HuH-7.5 (cell line): ENCODE measurements at regions not wholly inside any gene's neighbourhood (a gene's known extent, or its start where the extent isn't known, plus 50 kb on each side); places are given as distances from the start of the nearest gene placed in this dataset.
A peak's percentile ranks its signal among the peaks of the same experiment; 100 is the strongest.

Source experiments
- DNase-seq: peaks from one replicate; pipeline ENCODE4 v3.0.0; 2011; ENCODE audit warnings: low spot score

DNA sequence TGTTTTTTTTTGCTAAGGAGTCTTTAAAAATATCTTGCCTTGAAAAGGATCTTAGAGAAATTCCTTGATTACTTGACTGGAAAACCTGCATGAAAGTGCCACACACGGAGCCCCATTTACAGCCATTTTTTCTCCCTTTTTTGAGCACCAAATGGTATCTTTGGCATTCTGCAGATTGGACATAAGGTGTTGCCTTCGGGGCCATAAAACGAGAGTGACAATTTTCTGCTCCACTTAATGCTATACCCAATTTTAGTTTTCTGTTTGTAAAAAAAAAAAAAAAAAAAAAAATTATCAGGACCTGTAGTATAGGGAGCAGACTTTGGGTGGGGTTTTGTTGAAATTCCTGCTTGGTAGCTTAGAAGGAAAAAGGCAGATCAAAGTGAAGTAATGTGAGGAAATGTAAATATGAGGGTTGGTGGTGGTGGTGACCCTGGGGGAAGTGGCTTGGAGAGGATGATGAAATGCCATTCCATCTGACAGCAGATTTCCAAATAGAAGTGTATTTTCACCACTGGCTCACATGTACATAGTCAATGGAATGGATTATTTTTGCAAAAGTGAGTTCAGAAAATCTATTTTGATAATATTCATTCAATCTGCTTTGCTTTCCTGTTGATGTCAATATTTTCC lies 212.1 kb upstream of the SOX4 start:
- DNase-seq: peak; percentile 57

DNA sequence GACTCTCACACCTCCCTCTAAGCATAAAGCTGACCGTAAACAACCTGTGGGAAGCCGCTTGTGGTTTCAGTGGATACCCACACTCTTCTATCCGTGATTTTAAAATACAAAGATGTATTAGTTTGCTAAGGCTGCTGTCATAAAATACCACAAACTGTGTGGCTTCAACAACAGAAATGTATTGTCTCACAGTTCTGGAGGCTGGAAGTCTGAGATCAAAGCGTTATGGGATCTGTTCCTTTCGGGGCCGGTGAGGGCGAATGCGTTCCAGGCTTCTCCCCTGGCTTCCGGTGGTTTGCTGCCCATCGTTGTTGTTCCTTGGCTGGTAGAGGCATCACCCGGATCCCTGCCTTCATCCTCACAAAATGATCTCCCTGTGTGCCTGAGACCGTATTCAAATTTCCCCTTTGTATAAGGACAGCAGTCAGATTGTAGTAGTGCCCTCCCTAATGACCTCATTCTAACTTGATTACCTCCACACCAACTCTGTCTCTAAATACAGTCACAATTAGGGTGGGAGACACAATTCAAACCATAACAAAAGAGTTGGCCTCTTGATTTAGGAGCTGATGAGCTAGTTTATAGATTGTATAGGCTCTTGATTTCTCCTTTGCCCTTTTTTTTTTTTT lies 210.6 kb upstream of the SOX4 start:
- DNase-seq: no peak

DNA sequence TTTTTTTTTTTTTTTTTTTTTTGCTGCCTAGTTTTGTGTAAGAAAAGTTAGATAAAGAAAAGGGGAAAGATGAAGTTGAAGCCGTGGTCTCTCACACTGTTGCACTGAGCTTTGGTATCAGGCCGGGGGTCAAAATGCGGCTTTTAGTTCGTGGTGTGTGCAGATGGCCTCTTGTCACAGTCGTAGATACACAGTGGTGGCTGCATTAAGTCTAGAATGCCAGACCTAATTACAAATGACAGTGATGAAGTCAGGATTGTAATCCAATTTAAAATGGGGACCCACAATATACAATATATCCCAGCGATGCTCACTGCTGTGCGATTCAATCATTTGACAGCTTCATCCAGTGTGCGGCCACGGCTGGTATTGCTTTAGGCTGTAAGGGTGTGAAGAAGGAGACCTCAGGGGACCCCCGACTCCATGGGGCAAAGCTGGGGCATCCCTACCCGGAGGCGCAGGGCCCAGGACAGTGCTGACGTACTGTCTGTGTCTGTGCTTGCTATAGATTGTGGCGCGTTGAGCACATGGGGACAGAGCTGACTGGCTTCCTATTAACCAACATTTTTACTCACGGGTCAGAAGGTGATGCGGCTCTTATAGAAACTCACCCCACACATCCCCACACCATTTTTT lies 210.0 kb upstream of the SOX4 start:
- DNase-seq: no peak

DNA sequence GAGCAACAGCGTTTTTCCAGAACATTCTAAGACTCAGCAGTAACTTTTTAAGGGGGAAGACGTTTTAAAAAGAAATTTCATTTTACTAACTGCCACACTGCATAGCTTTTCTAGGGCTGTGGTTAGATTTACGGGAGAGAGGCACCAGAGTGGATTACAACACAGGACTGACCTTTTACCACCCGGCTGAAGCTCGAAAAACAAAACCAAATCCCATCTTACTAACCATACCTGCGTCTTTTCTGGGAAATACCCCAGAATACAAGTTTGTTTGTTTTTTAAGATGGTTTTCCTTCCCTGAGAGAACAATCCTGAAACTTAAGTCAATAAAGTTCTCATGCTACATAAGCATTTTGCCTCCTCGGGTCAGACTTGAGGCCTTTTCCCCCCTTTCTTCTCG lies 209.3 kb upstream of the SOX4 start:
- DNase-seq: no peak

DNA sequence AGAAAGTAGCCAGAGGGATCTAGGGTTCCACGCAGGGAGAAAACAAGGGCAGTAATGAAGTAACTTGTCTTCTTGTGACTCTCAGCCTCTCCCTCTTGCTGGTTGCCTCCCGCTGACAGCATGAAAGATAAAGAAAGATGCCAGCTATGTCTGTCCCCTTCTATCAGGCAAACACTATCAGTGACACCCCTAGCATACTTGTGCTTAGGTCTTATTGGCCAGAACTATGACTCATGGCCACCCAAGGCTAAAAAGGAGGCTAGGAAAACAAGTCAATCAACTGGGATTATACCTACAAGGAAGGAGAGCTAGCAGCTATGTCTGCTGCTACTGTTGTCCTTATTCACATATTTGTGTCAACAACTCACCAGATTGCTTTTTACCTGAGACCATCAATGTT lies 206.8 kb upstream of the SOX4 start:
- DNase-seq: no peak

DNA sequence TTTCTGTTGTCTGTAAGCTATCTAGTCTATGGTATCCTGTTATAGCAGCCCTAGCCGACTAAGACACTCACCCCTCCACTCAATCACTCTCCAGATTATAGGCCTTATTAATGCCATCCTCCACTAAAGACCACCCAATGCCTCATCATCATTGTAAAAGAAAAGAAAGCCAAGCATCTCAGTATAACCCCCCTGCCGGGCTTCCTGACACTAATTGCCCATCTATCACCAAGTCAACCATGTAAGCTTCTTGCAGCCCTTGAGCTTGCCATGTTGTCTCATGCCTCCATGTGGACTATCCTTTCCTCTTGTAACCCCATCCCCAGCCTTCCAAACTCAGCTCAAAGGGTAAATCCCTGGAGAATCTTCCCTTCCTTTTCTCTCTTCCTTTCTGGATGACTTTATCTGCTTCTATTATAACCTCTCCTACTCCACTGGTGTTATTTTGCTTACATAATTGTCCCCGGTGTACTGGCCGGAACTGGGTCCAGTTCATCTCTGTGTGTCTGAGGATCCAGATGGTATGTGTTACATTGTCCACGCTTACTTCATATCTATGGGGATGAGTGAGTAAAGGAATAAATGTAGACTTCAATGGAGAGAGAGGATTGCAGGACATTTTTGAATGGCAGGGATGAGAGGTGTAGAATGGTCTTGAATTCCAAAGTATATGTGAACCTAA lies 202.9 kb upstream of the SOX4 start:
- DNase-seq: no peak

DNA sequence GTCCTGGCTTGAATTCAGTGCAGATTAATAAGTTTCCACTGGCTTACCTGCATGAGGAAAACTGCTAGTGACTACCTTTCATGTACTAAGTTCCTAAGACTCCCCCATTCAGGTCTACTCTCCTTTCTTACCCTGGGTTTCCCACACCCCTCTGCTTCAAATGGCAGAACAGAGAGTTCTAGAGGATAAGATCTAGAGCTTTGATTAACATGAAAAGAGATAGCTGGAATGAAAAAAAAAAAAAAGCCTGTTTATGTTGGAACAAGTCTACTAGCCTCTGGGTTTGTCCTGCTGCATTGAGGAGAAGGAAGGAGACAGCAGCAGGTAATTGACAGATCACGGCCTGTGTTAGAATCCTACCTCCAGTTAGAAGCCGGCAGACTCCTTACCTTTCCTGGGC lies 201.4 kb upstream of the SOX4 start:
- DNase-seq: no peak

DNA sequence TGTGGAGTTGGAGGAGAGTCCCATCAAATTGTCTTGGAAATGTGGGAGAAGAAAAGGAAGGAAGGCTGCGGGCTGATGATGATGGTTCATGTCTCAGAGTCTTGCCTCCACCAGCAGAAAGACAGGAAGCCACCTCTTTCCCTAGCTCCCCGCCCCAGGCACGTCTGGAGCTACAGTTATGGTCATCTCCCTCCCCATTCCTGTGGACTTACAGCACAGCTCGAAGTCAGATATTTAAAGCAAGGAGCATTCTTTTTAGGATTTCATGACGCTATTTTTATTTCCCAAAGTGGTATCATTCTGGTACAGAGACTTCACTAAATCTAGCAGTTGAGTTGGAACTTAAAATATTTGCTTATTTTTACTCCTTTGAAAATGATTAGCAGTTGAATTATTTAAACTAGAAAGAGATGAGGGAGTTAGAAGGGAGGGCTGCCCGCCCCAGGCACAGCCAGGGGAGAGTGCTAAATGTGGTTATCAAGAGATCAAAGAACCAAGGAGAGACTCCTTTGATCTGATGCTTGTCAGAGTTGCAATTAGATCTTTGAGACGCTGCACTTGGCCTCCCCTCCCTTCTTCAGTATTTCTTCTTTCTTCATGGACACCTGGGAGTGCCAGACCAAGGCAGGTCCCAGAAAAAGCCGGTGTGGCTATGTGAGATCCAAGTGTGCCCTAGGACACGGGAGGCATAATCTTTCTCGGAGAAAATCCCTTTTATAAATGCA lies 199.9 kb upstream of the SOX4 start:
- DNase-seq: no peak

DNA sequence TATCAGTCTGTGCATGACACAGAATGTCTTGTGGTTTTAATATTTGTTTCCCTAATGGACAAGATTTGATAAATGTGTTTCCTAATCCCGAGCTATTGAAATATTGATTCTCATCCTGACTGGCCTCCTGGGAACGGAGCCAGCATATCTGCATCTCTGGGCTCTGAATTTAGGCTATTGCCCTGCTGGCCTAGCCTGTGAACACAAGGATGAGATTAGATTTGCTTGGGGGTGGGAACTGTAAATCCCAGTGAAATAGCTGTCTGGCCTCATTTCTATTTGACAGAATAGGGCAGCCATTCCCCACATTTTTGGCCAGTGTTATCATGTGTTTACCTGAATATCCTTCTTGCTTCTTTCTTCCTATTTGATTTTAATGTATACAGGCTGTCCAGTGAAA lies 198.4 kb upstream of the SOX4 start:
- no peak for DNase-seq

DNA sequence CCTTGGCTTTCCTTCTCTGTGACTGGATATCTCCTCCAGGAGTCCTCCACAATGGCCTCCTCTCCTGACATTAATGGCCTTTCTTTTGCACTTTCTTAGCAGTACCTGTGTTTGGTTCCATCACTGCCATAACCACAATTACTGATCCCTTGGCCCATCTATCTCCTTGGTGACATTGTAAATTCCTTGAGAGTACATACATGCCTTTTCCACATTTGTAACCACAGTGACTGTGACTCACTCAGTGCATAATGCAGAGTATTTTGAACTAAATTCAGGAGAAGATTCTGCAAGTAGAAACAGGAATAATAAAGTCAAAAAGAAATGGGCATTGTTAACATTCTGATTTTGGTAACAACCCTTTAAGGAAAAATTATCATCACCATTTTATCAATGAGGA lies 197.2 kb upstream of the SOX4 start:
- no peak for DNase-seq

DNA sequence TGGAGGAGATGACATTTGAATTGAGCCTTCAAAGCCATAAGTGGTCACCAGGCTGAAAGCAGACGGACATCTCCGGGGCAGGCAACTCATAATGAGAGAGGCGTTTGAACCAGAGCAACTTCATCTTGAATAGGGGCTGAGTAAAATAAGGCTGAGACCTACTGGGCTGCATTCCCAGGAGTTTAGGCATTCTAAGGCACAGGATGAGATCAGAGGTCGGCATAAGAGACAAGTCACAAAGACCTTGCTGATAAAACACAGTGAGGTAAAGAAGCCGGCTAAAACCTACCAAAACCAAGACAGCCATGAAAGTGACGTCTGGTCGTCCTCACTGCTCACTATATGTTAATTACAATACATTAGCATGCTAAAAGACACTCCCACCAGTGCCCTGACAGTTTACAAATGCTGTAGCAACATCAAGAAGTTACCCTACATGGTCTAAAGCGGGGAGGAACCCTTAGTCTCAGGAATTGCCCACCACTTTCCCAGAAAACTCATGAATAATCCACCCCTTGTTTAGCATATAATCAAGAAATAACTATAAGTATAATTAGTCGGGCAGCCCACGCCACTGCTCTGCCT lies 194.7 kb upstream of the SOX4 start:
- no peak for DNase-seq

DNA sequence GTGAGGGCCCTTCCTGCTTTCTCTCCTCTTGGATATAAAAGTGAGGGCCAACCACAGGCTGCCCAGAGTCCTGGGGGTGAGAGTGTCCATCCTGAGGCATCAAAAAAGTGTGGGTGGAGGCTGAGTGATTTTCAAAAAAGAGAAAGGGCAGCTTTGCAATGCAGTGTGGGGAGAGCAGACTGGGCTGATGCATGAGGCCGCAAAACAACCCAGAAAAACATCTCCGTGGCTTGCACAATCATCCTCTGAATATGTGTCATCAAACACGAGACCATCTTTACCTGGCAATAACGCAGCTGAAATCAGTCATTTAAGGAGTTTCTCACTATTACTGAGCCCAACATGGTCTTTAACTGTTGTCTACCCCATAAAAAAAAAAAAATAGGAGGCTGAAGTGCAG lies 191.2 kb upstream of the SOX4 start:
- DNase-seq: no peak

DNA sequence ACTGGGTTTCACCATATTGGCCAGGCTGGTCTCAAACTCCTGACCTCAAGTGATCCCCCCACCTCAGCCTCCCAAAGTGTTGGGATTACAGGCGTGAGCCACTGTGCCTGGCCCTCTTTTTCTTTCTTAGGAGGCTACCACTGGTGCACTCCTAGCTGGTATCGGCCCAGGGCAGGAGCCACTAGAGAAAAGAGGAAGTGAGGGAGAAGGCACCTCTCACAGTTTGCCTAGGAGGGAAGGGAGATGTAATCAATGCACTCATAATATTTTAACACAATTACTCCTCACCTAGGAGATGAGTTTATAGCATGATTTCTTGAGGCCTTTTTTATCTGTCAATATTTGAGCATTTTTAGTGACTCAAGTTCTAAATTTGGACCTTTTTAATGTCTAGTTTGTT lies 189.0 kb upstream of the SOX4 start:
- DNase-seq: no peak

DNA sequence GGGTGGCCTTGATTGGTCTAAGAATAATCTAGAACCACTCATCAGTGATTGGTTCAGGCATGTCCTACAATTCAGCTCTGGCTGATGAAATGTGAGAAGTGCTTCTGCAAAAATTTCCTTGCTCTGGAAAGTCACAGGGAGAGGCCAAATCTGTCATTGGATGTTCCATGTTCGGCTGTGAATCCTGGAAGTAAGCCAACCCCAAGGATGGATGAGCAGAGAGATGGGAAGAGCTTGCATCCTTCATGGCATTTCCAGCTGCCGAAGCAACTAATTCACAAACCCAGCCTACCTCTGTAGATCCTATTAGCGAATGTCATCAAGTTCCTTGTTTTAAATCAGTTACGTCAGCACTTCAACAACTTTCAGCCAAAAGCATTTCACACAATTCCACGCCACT lies 187.2 kb upstream of the SOX4 start:
- no peak for DNase-seq

DNA sequence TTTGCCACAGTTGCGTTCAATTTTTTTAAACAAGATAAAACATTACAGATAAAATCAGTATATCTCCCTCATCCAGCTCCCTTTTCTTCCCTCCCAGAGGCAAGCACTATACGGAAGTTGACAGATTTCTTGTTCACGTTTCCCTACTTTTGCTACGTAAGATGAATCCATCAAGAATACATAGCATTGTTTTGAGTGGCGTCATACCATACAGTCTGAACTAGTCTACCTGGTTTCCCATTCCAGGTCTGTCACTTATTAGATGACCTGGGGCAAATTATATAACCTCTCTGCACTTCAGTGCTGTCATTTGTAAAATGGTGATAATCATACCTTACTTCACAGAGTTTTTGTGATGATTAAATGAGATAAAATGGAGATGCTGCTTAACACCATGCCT lies 184.3 kb upstream of the SOX4 start:
- DNase-seq: no peak

DNA sequence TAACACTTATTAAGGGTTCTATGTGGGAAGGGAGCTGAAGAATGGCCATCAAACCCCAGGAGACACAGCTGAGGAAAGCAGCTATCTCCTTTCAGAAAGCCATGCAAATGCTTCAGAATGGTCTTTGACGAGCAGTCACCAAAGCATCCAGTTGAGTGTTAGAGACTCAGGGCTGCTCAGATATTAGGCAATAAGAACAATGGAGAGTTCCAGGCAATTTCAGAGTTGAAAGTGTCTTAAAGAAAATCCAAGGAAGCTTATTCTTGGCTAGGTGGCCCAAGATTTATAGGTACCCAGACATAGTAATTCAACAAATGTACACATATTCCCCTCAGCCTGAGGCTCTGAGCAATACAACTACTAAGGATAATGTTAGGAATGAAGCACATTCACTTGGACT lies 180.1 kb upstream of the SOX4 start:
- no peak for DNase-seq

DNA sequence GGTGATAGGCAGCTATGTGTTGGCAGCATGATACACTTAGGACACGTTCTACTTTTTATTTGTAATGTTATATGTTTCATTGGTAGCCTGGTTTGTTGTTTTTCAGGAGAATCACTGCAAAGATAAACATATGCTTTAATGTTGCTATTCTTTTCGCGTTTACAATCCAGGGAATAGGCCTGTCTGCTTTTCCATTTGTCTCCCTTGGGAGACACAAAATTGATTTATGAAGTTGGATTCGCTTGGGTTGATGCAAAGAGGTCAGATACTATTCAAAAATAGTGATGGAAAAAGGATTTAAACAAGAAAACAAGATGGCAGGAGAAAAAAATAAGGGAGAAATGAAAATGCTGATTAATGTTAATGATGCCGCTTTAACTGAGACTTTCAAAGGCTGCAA lies 179.5 kb upstream of the SOX4 start:
- no peak for DNase-seq

DNA sequence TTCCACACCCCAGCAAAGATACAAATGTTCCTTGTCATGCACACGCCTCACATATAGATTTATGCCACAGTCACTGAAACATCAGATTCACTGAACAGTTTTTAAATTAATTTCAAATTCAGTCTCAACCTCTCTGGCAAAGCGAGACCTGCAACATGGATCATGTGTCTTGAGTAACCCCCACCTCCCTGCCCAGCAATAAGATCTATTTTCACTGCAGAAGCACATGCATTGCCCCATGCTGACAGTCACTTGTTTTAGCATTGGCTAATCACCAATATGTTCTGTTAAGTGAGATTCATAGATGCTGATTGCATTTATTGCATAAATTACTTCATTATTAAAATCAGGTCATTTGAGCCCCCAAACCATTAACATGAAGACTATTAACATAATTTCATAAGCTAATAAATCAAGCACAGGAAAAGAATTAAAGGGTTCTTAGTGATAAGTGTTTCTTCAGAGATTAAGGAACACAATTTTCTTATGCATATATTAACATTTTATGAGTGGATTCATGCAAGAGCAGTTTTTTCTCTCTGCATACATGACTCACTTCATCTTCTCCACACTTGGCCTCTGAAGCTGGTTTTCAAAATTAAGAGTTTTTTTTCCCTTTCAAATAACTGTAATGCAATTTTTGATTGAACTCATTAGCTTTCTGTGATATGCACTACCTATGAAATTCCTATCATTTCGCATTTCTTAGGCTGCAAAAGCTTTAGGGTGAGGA lies 173.2 kb upstream of the SOX4 start:
- no peak for DNase-seq

DNA sequence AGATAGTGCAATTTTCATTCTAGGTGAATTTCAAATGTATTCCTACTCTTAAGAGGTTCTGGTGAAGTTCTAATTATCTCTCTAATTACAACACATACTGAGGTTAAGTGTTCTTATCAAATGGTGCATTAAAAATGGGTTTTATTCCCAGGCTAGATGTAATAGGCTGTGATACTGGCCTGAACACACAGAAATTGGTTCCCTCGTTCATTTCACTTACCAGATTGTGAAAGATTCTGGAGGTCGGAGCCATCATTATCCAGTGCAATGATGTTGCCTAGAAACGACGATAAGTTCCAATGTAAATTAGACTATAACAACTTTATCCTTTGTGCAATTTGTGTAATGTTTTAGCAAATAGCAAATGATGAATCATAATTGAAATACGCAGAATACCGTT lies 172.6 kb upstream of the SOX4 start:
- no peak for DNase-seq

DNA sequence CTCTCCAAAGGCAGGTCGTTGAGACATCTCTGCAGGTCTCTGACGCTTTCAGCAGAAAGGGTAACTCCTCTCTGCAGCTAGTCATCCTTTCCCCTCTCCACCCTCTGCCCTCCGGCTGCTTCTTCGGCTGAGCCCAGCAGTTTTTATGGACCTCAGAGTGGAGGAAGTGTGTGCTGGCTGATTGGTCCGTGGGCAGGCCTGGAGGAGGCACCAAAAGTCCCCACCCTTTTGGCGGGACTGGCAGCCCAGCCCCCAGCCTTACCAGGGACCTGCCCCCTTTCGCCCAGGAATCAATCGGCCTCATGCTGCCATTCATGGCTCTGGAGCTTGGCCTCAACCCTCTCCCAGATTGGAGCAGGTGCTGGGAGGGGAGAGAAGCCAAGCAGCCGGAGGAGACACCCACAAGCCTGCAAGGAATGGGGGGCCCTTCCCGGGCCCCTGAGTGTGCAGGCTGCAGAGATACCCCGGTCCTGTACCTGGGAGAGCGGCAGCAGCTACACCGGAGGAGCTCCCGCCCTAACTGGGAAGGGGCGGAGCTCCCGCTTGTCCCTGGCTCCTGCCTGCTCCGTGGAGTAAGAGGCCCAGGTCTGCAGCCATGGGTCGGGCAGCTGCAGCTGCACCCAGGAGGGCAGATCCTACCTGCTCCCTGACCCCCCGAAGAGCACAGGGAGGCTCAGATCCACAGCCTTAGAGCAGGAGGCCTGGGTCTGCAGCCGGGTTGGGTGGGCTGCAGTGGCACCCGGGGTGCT lies 170.3 kb upstream of the SOX4 start:
- DNase-seq: no peak
